HepG2 (cell line): ENCODE measurements at regions not wholly inside any gene's neighbourhood (a gene's known extent, or its start where the extent isn't known, plus 50 kb on each side); places are given as distances from the start of the nearest gene placed in this dataset.

Experiments
- ATAC-seq: fragments of 200-7000 bp; cut with Tn5 transposase; 3 replicates; pipeline ENCODE4 v1.9.1; 2020; ENCODE audit warnings: mild to moderate bottlenecking, moderate library complexity
- BruUV-seq: library from RNA; stranded (reverse); fragments of 400-500 nt; replicated peaks from 2 replicates; lab custom pipeline; 2021; lab: Mats Ljungman, UMichigan
- CTCF ChIA-PET: fragments of 300-600 bp; formaldehyde crosslinking; extraction: SDS; loops from one replicate; lab custom pipeline; 2021; ENCODE audit warnings: low total read pairs, inconsistent platforms, low intra/inter-chr PET ratio; lab: Yijun Ruan, JAX
- POLR2A ChIA-PET: fragments of 350-600 bp; sonication (Branson Sonifier 250); formaldehyde crosslinking; loops from one replicate; lab custom pipeline; 2020; ENCODE audit warnings: antibody characterized with exemption, inconsistent platforms; lab: Yijun Ruan, JAX
- DNase-seq: peaks from one replicate; pipeline ENCODE4 v3.0.0-alpha.2; 2015; ENCODE audit warnings: low spot score
- FAIRE-seq: peaks from 3 replicates; lab custom pipeline; 2011; peaks lifted over from hg19 to GRCh38; lab: Jason Lieb, UNC
- H2AFZ ChIP-seq: one replicate; pipeline ENCODE4 v1.6.1; 2011; ENCODE audit warnings: low read length, inconsistent platforms
- H3K27ac ChIP-seq: fragments of 300-600 bp; 3 replicates; pipeline ENCODE4 v1.8.0; 2011; ENCODE audit warnings: mixed run types, mild to moderate bottlenecking, mixed read lengths, low read length, inconsistent platforms; ENCODE audit not compliant: insufficient read depth; ENCODE audit errors: extremely low read length
- H3K27me3 ChIP-seq, 2 experiments: fragments of 200-600 bp in 1 of 2; 2 replicates in 1 of 2; 3 replicates in 1 of 2; pipeline versions ENCODE4 v1.6.0 to v1.8.0; 2011; ENCODE audit warnings: low read length in 2 of 2, mild to moderate bottlenecking in 2 of 2, moderate library complexity in 2 of 2, inconsistent platforms in 1 of 2; ENCODE audit not compliant: insufficient read depth in 2 of 2, control insufficient read depth in 1 of 2
- H3K36me3 ChIP-seq, 2 experiments: fragments of 200-600 bp in 1 of 2; replicated peaks in 1 of 2; 2 replicates in 1 of 2; 3 replicates in 1 of 2; pipeline versions ENCODE4 v1.5.1 to v1.8.0; 2011; ENCODE audit warnings: low read length in 2 of 2, inconsistent platforms in 1 of 2; ENCODE audit not compliant: insufficient read depth in 2 of 2, control insufficient read depth in 1 of 2
- H3K4me1 ChIP-seq: 2 replicates; pipeline ENCODE4 v1.5.1; 2012; ENCODE audit warnings: low read length, inconsistent platforms; ENCODE audit not compliant: insufficient read depth
- H3K4me2 ChIP-seq: 2 replicates; pipeline ENCODE4 v1.6.0; 2011; ENCODE audit warnings: low read depth, low read length, inconsistent platforms
- H3K4me3 ChIP-seq, 3 experiments: fragments of 200-600 bp in 1 of 3; sonication (generic), shearing (Covaris generic) in 1 of 3; replicated peaks in 1 of 3; 2 replicates each; pipeline ENCODE4 v1.5.1; 2011 to 2016; ENCODE audit warnings: low read length in 3 of 3, inconsistent platforms in 2 of 3, low read depth in 2 of 3, mild to moderate bottlenecking in 2 of 3, control low read depth in 1 of 3, mixed read lengths in 1 of 3; ENCODE audit not compliant: insufficient read depth in 1 of 3
- H3K79me2 ChIP-seq: one replicate; pipeline ENCODE4 v1.6.1; 2011; ENCODE audit warnings: low read length, inconsistent platforms; ENCODE audit not compliant: insufficient read depth
- H3K9ac ChIP-seq: 2 replicates; pipeline ENCODE4 v1.6.0; 2011; ENCODE audit warnings: mild to moderate bottlenecking, low read depth, low read length, inconsistent platforms; ENCODE audit not compliant: insufficient read depth
- H3K9me3 ChIP-seq: 2 replicates; pipeline ENCODE4 v1.5.1; 2012; ENCODE audit warnings: mild to moderate bottlenecking, low read length
- H4K20me1 ChIP-seq: 2 replicates; pipeline ENCODE4 v1.6.0; 2011; ENCODE audit warnings: inconsistent platforms, mild to moderate bottlenecking, low read length, moderate library complexity; ENCODE audit not compliant: insufficient read depth
- GATAD1 ChIP-seq: IDR thresholded peaks from 2 replicates; pipeline ENCODE4 v1.6.1; 2016; ENCODE audit warnings: missing genetic modification reagents, missing compliant biosample characterization
- KDM3A ChIP-seq: IDR thresholded peaks from 2 replicates; pipeline ENCODE4 v1.6.1; 2018; ENCODE audit warnings: low read depth, missing compliant biosample characterization
- NPAS2 ChIP-seq: sonication (generic); formaldehyde crosslinking; IDR thresholded peaks from 2 replicates; pipeline ENCODE4 v1.8.0; 2022; ENCODE audit warnings: mild to moderate bottlenecking, missing genetic modification reagents, borderline replicate concordance
- PHF8 ChIP-seq: sonication (generic); formaldehyde crosslinking; IDR thresholded peaks from 2 replicates; pipeline ENCODE4 v1.5.0; 2020; ENCODE audit warnings: missing genetic modification reagents
- SALL2 ChIP-seq: sonication (generic); formaldehyde crosslinking; IDR thresholded peaks from 2 replicates; pipeline ENCODE4 v1.8.1; 2023; ENCODE audit warnings: mild to moderate bottlenecking, missing genetic modification reagents, inconsistent platforms
- SP140L ChIP-seq: sonication (generic); formaldehyde crosslinking; IDR thresholded peaks from 2 replicates; pipeline ENCODE4 v1.4.0; 2020; ENCODE audit warnings: missing genetic modification reagents, borderline replicate concordance
- ZBTB37 ChIP-seq: sonication (generic); formaldehyde crosslinking; IDR thresholded peaks from 2 replicates; pipeline ENCODE4 v1.4.0; 2020; ENCODE audit warnings: mild to moderate bottlenecking, missing genetic modification reagents
- ZHX2 ChIP-seq, 2 experiments: sonication (generic) in 1 of 2; formaldehyde crosslinking in 1 of 2; IDR thresholded peaks; 2 replicates each; pipeline versions ENCODE4 v1.6.1 to v1.9.0; 2014 to 2022; ENCODE audit warnings: antibody characterized with exemption in 1 of 2, borderline replicate concordance in 1 of 2, inconsistent platforms in 1 of 2, low read depth in 1 of 2, missing genetic modification reagents in 1 of 2
- ZNF574 ChIP-seq: sonication (generic); formaldehyde crosslinking; IDR thresholded peaks from 2 replicates; pipeline ENCODE4 v1.4.0; 2020; ENCODE audit warnings: missing genetic modification reagents
- ZNF784 ChIP-seq: sonication (generic); formaldehyde crosslinking; IDR thresholded peaks from 2 replicates; pipeline ENCODE4 v1.5.1; 2020; ENCODE audit warnings: missing genetic modification reagents, mild to moderate bottlenecking, borderline replicate concordance
- WGBS: methylation state at CpG from one replicate; pipeline ENCODE4 v1.1.6; 2017; ENCODE audit warnings: low lambda C conversion rate; 5-methylcytosine and 5-hydroxymethylcytosine counted together
- in situ Hi-C: cut with HindIII; loops from 2 replicates; pipeline ENCODE4 v1.10.0; 2017; ENCODE audit warnings: low pct_unique_long_range_greater_than_20kb; ENCODE audit not compliant: extremely low pct_ligation_motif_present
- intact Hi-C: fragments of 100-400 bp; cut with micrococcal nuclease; formaldehyde crosslinking; loops from one replicate; pipeline ENCODE4 v1.10.0; 2022; ENCODE audit not compliant: unreplicated experiment

GRCh38 chr15:26082221-26083109 is 219.3 kb upstream of the ATP10A start:
- WGBS: under 1% methylated on average over 35 of the region's 48 CpGs
- TF ChIP-seq ZHX2 (IDR thresholded peaks at IDR 0.05; ENCODE audit: low read depth) (no peak), ZHX2 (CRISPR knock-in tag; IDR thresholded peaks at IDR 0.05; ENCODE audit: borderline replicate concordance) (no peak), SALL2 (CRISPR knock-in tag) (peak; percentile 62; the same call in 1 of the 2 replicates), ZBTB37 (CRISPR knock-in tag) (no peak), PHF8 (CRISPR knock-in tag) (peak; percentile 81), SP140L (CRISPR knock-in tag) (no peak), GATAD1 (CRISPR knock-in tag) (no peak), ZNF574 (CRISPR knock-in tag) (peak; percentile 76), ZNF784 (no peak; the same call in 1 of the 2 replicates), NPAS2 (CRISPR knock-in tag) (no peak), KDM3A (CRISPR knock-in tag) (no peak)

More at GRCh38 chr15:26082221-26083109, 219.3 kb upstream of the ATP10A start:
- Histone ChIP-seq H3K79me2 (no peaks in the 10 kb centered on the region), H3K4me1 (peaks cover 15% of the 10 kb centered on the region), H3K36me3 (no peaks in the 10 kb centered on the region), H3K9me3 (no peaks in the 10 kb centered on the region; the same call in 1 of the 2 replicates), H4K20me1 (no peaks in the 10 kb centered on the region), H3K27me3 (no peaks in the 10 kb centered on the region; a peak in 1 of 5 replicates), H3K4me2 (peak overlapping the region; percentile 84), H3K27ac (peak overlapping the region; percentile 79), H3K9ac (peak overlapping the region; percentile 68), H2AFZ (peak overlapping the region; percentile 94), H3K4me3 (peak overlapping the region; percentile 71 to 83 (median 73))
- peak; percentile 99 for ATAC-seq
- FAIRE-seq: peak; percentile 73
- POLR2A ChIA-PET: no interaction called here
- intact Hi-C loops (no loop called here), in situ Hi-C loops (no loop called here)
- CTCF ChIA-PET: no interaction called here
- peak; percentile 91 for DNase-seq
- BruUV-seq: no TSS peak
